NOMO-1 treated with DMSO at 0.1 percent for 48 hours (cell line): ENCODE measurements at regions not wholly inside any gene's neighbourhood (a gene's known extent, or its start where the extent isn't known, plus 50 kb on each side); places are given as distances from the start of the nearest gene placed in this dataset.

Experiments
- DNase-seq: peaks from one replicate; lab custom pipeline; 2025; ENCODE audit not compliant: unreplicated experiment; lab: John Stamatoyannopoulos, UW

DNA sequence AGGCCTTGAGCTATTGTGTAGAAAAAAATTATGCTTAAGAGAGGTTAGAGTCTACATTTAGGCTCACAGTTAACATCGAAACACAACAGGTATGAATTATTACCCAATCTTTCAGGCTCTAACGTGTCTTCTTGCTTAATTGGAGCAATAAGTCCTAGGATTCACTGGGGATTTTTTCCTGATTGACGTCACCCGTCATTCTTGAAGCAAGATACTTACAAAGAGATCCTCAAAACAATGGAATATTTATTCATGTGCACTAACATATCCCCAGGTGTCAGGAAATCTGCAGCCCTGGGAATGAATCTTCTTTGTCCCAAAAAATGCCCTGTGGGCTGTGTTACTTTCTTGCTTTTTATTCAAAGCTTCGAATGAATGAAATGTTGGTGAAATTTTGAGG lies 413.5 kb downstream of the NFIB start:
- DNase-seq: no peak

DNA sequence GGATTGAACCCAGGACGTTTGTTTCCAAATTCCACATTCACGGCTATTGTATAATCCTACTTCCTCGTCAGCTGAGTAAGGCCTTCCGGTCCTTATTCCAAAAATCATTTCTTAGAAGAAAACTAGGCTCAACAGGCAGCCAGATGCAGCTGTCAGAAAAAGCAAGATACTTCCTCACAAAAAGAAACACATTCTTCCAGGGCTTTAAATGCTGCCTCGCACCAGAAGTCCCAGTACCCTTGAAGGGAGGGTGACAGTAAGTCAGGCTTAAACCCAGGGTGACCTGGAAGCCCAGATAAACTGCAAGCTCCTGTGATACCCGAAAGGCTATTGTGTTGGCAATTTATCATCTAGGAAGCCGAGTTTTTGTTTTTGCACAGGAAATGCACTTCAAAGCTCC lies 414.0 kb downstream of the NFIB start:
- no peak for DNase-seq

DNA sequence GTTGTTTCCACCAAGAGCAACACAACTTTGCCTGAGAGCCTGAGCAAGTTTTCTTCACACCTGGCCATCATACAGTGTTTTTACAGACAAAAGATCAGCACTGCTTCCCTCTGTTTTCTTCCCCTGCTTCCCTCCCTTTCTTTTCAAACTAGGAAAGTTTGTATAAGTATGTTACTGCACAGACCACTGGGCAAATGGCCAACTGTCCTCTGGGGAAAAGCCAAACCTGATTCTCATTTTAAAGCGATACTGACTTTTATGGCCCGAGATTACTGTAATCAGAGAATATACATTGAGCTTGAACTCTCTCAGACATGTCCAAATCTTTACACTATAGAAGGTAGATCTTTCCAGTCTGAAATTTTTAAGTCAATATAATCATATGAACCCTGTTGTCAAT lies 415.0 kb downstream of the NFIB start:
- no peak for DNase-seq

DNA sequence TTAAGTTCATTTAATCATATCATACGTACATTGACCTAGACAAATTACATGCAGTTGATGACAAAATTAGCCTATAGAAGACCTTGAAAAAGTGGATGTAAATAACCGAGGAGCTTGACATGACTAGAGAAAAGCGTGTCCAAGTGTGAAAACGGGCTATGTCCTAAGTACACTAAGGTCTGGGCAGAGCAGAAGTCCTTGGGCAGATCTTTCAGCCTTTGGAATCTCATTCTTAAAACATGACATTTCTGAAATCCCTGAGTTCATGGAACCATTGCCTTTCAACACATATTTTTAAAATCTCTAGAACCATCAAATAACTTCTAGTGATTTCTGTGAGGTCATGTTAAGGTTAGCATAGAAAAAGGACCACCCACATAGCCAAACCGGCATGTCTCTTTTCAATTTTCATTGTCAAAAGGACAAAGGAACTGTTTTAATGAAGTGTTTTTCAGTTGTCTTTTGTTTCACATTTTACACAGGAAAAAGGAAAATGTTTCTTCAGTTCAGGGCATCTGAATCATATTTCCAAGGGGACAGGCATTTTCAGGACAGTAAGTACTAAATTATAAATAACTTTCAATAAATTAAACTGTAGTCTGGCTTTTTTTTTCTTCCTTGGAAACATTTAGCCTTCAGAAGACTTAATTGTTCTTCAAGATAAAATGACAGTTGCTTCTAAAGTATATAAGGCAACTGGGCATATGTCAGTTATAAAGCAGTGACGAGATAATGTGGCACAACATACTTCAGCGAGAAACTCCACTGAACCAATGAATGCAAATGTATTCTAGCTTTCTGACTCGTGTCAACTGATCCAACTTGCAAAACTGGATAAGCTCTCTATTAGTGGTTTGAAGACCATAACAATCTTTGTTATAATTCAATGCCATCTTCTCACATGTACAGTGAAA lies 416.8 kb downstream of the NFIB start:
- DNase-seq: no peak

DNA sequence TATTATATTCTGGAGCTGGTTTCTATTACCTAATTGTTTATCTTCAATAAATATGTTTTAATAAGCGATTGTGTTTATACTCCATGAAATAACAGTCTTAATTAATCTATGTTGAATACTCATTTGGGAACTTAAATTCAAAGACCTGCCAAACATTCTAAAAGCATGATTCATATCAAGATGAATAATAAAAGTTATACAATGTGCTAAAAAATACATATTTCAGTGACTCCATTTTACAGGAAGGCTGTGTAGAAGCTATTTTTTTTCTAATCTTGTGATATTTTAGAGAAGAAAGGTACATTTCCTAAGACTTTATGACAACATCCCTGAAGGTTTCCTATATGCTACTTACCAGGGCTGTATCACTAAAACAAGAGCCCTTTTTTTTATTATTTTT lies 417.9 kb downstream of the NFIB start:
- DNase-seq: no peak

DNA sequence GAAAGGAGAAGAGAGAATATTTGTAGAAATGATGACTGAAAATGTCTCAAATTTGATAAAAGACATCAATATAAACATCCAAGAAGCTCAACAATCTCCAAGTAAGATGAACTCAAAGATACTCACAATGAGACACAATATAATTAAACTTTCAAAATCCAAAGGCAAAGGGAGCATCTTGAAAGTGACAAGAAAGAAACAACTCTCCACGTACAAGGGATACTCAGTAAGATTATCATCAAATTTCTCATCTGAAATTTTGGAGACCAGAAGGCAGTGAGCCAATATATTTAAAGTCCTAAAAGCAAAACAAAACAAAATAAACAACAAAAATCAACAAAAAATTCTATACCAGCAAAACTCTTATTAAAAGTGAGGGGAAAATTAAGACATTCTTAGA lies 428.7 kb downstream of the NFIB start:
- DNase-seq: no peak

DNA sequence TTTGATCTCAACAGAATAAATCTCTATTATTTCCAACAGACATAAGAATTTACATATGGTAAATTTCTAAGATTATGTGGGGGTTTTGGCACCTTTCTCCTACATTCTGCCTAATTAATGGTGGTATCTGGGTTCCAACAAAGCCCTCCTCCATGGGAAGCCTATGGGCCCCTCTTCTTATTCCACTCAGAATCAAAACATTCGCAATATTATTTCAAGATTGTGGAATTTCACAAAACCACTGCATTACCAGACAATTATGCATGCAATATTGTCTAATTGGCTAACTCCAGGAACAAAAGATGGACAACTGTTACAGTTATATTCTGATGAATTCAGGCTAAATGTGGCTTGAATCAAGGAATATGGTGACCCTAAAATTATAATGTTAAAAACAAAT lies 434.0 kb downstream of the NFIB start:
- no peak for DNase-seq

DNA sequence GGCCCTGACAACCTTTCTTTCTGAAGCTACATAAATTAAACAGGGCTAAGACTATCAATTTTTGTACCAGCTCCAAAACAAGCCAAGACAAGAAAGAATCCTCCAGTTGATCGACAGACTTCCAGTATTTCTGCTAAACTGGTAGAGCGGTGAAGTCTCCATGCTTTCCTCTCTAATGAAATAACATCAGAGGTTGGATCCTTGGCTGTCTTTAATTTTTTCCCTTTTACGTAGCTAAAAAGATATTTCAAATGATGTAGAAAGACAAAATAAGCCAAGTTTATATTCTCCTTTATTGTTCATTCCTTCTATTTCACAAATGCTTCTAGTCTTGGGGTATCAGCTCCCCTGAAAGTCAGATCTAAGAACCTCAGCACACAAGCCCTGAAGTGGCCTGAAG lies 434.9 kb downstream of the NFIB start:
- DNase-seq: no peak

DNA sequence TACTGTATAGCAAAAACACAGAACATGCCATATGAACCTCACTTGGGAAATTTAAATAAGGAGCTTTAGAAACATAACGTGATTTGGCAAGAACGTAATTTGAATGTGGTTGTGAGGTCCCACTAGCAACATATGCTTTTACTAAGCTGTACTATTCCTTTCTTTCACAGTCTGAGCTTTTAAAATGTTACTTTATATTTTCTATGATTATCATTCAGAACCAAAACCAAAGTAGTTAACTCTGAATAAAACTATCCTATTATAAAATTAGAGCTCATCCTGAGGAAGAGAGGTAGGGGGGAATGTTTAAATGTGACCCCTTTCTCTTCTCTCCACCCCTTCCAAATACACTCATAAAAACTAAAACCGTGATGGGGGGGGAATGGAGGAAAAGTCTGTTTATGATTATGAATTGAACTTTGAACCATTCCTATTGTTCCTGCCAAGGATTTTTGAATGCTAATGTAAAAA lies 435.7 kb downstream of the NFIB start:
- no peak for DNase-seq

DNA sequence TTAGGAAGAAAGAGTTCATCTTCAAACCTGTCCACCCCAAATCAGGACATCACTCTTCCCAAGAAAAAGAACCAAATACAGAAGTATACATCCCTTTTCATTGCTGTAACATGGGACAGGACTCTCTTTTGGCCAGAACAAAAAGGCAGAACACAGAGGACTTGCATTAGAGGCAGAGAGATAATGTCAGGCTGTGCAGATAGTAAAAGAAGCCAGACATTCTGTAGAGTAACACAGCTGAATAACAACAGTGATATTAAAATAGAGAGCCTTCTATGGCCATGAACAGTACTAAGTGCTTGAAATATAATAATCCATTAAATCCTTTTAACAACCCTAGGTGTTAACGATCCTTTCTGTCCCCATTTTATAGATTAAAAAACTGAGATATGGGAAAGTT lies 437.2 kb downstream of the NFIB start:
- no peak for DNase-seq

DNA sequence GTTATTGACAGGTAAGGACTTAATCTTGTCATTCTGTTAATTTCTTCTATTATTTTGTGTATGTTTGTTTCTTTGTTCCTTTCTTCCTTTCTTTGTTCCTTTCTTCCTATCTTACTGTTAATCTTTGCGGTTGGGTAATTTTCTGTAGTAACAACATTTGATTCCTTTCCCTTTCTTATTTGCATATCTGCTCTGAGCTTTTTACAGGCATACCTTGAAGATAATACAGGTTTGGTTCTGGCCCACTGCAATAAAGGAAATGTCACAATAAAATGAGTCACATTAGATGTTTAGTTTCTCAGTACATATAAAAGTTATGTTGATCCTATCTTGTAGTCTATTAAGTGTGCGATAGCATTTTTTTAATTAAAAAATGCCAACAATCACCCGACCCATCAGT lies 440.7 kb downstream of the NFIB start:
- DNase-seq: no peak

DNA sequence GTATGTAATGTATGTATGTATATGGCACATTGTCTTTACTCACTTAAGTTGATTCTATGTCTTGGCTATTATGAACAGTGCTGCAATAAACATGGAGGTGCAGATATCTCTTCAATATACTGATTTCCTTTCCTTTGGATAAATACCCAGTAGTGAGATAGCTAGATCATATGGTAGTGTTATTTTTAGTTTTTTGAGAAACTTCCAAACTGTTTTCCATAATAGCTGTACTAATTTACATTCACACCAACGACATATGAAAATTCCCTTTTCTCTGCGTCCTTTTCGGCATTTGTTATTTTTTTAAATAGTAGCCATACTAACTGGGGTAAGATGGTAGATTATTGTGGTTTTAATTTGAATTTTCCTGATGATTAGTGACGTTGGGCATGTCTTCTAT lies 445.6 kb downstream of the NFIB start:
- no peak for DNase-seq

DNA sequence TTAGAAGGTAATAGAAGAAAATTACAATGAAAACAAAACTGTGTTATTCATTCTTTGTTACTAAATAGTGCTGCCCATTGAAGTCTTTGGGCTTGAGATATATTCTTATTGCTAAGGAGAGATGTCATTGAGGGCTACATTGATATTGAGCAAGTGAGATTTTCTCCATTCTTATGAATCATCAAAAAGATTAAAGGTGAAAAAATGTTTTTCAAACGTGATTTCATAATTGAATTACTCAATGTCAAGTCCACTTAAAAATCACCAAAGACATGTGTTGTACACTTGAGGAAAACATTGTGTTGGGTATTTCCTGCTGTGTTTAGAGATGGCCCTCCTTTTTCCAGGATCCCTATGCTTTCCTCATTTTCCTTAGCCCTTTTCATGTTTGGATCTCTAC lies 448.1 kb downstream of the NFIB start:
- no peak for DNase-seq

DNA sequence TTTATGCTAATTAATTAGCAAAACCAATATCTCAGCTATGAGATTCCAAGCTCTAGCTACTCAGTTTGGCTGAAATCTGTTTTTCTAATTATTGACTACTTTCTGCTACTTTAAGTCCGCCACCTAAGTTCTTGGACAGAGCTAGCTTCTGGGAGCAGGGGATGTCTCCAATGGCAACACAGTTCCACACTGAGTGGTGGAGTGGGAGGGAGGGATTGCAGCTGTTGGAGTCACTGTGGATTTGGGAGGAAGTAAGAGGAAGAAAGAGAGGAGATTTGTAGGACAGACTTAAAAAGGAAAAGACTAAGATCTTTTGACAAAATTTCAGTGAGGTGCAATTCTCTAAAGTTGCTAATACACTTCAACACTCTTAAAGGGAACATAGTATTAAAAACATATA lies 450.8 kb downstream of the NFIB start:
- DNase-seq: no peak

DNA sequence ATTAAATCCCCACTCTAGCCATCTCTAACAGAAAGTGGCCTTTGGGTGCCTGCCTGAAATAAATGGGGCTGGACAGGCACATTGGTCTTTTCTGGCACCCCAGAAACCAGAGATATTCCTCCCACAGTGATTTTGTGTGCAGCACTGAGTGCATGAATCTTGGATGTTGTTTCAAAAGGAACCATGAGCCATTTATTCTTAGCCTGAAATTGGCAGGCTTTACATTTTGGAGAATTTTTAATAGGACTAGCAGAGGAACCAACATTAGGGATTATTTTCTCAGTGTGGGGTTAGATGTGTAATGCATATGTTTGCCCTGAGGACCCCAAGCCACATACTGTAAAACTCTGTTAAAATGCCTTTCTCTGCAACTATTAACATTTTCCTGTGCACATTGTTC lies 451.3 kb downstream of the NFIB start:
- no peak for DNase-seq

DNA sequence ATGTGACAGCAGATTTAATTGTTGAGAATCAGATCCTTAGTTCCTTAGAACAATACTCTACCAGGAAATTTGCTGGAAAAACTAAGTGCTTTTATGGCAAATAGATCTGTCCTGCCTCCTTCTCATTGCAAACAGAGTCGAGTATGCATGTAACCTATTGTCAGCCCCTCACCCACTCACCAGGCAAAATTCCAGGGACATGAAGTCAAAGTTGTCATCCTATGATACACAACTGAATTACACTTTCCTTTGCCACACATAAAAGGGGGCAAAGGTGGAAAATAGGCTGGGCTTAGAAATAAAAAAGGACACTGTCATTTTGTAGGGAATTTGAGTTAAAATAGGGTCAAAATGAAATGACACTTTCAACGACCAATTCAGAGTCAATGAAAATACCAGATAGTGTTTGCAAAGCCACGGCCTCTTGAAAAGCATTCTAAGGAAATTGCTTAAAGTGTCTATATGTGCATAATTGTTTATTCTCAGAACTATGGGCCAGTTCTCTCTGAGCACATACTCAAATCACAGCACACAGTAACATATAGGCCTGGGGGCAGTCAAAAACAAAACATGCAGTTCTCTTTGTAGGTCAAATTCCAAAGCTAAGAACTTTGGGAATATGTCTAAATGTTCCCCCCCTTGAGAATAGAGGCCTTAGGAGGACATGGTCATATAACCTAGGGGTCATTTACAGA lies 452.8 kb downstream of the NFIB start:
- no peak for DNase-seq

DNA sequence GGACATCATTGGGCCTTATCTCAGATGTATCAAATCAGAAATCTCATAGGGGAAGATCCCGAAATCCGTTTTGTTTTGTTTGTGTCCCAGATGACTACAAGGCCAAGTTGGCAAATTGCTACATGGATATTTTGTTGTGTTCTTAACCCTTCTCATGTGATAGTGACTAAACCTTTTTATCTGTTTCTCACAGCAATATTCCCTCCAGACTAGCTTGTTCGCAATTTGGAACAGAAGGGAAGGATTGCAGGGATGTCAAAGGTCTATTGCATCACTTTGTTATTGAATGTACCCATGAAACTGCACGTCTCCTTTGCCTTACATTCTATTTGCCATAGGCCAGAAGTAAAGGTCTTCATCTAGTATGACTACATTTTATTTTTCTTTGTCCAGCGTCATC lies 453.9 kb downstream of the NFIB start:
- no peak for DNase-seq

DNA sequence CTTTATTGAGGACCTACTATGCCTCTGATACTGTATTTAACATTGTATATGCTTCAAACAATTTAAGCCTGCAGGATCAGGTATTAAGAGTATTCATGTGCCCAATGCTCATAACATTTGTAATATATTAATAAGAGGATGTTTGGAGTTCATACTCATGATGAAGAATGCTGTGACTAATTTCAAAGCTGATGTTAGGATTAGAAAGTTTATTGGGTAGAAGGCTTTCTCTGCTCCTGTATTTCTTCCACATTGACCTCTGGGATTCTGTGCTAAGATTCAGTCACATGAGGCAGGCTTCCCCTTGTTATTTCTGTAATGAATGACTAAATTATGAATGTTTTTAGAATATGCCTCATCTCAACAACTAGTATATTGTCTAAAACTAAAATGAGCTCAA lies 456.4 kb downstream of the NFIB start:
- no peak for DNase-seq

DNA sequence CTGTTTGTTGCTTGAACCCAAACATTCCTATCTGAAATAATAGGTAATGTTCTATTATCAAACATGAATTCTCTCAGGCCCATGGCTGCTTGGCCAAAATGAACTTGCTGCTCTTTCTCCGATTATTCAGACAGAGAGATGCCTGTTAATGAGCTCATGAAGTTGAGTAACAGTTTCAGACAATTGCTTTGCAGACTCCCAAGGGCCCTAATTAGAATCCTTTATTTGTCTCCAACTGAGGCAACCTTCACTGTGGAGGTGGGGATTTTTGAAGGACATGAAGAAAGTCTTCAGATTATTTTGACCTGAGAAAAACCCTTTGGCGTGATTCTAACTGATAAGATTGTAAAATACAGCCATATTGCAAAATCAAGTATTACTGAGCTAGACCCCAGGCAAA lies 466.7 kb downstream of the NFIB start:
- DNase-seq: no peak

DNA sequence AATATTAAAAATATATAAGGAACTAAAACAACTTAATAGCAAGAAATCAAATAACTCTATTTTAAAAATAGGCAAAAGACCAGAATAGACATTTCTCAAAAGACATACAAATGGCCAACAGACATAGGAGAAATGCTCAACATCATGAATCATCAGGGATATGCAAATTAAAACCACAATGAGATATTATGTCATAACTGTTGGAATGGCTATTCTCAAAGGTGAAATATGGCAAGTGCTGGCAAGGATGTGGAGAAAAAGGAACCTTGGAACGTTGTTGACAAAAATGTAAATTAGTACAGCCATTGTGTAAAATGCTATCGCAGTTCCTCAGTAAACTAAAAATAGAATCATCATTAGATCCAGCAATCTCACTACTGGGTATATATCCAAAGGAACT lies 468.5 kb downstream of the NFIB start:
- DNase-seq: no peak

DNA sequence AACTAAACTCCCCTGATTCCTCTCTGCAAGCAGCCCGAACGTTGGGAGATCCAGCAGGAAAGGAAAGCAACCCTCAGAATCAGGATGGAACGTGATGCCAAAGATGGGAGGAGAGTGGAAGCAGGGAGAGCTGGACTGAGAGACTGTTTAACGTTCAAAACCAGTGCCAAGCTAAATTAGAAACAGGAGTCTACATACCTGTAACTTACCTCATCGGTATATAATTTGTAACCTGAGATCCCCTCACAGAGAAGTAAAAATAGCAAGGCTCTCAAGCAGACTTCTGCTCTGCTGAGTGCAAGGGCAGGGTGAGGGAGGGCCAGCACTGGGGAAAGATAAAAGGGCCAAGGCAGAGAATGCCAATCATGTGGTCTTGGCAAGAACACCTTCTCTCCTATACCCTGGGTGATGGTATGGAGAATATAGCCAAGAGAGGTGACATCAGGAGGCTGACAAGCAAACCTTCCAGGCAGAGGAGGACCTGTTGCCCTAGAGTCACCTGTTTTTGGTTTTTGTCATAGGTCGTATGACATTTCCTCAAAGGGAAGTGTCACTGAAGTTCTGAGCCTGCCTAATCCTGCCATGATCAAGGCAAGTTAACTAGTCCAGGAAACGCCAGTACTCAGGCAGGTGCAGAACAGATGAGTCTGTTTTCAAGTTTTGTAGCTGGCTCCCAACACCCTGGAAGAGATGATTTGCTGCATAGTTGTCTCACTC lies 472.0 kb downstream of the NFIB start:
- no peak for DNase-seq

DNA sequence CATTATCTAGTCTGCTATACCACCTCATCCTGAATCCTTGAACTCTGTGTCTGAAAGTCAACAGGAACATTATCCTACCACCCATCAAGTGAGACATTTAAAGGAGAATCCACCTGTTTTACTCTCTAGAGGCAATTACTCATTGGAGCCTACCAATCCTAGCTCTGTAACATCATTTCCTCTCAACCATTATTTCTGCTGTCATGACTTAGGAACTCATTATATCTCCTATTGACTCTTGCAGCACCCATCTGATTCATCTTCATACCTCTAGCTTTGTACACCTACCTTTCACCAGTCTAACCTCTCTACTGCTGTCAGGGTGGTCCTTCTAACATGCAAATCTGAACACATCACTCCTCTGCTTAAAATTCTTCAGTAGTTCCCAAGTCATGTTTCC lies 481.5 kb downstream of the NFIB start:
- no peak for DNase-seq
